Heart right ventricle (tissue), 16 donors: ENCODE measurements at regions not wholly inside any gene's neighbourhood (a gene's known extent, or its start where the extent isn't known, plus 50 kb on each side); places are given as distances from the start of the nearest gene placed in this dataset.

ENCODE experiments used
- ATAC-seq, 8 donors: fragments of 200-7000 bp; cut with Tn5 transposase; one replicate each; pipeline ENCODE4 v1.9.1; 2020; ENCODE audit warnings: mild to moderate bottlenecking in 8 of 8, moderate library complexity in 8 of 8, moderate number of reproducible peaks in 1 of 8
- DNase-seq, 2 donors: peaks; one replicate each; pipeline ENCODE4 v3.0.0-alpha.2; 2020
- H3K27ac ChIP-seq, 10 donors: fragments of 200-600 bp; sonication (generic) in 2 of 10; one replicate each; pipeline versions ENCODE4 v1.5.0 to v1.8.0; 2020 to 2022; ENCODE audit warnings: mild to moderate bottlenecking in 3 of 10
- H3K27me3 ChIP-seq, 7 donors: fragments of 200-600 bp; one replicate each; pipeline ENCODE4 v1.8.0; 2021 to 2022; ENCODE audit warnings: mild to moderate bottlenecking in 2 of 7
- H3K36me3 ChIP-seq, 9 donors: fragments of 200-600 bp; sonication (generic) in 1 of 9; one replicate each; pipeline versions ENCODE4 v1.5.0 to v1.8.0; 2020 to 2022; ENCODE audit warnings: mild to moderate bottlenecking in 2 of 9
- H3K4me1 ChIP-seq, 9 donors: fragments of 200-600 bp; sonication (generic) in 1 of 9; one replicate each; pipeline versions ENCODE4 v1.5.0 to v1.8.0; 2020 to 2022; ENCODE audit warnings: mild to moderate bottlenecking in 4 of 9
- H3K4me3 ChIP-seq, 10 donors: fragments of 200-600 bp; sonication (generic) in 2 of 10; one replicate each; pipeline versions ENCODE4 v1.5.0 to v1.8.0; 2020 to 2022; ENCODE audit warnings: mild to moderate bottlenecking in 7 of 10, moderate library complexity in 2 of 10
- H3K9me3 ChIP-seq, 11 donors: fragments of 200-600 bp in 10 of 11; sonication (generic) in 2 of 11; one replicate each; pipeline versions ENCODE4 v1.5.0 to v1.8.0; 2013 to 2022; ENCODE audit warnings: mild to moderate bottlenecking in 2 of 11, control low read depth in 1 of 11, moderate library complexity in 1 of 11
- CTCF ChIP-seq, 9 donors: fragments of 200-600 bp; sonication (generic) in 2 of 9; IDR thresholded peaks; one replicate each; pipeline versions ENCODE4 v1.5.0 to v1.8.0; 2021 to 2022; ENCODE audit warnings: antibody characterized with exemption in 9 of 9, mild to moderate bottlenecking in 5 of 9, moderate library complexity in 1 of 9
- WGBS, 2 donors: extraction: QIAGEN DNeasy Blood & Tissue Kit; methylation state at CpG; one replicate each; pipeline ENCODE4 v1.1.7; 2013; ENCODE audit warnings: inconsistent platforms in 1 of 2; 5-methylcytosine and 5-hydroxymethylcytosine counted together
- intact Hi-C, 10 donors: fragments of 100-400 bp; cut with DNase I; formaldehyde crosslinking; loops; one replicate each; pipeline versions ENCODE4 v1.11.1 to v1.14.2; 2022
- donor health status: Arrhythmogenic right ventricular cardiomyopathy.
- donor health status: ischemic (EF 13 %, LVEDD 7.1; RV severe dilation, severe dysfunction).
- donor health status: healthy with polysubstance abuse.
- donor health status: DM: no; HTN: yes; CAD: no.
- donor health status: DM: no; HTN: no; CAD: no.
- donor health status: ischemic (EF 25% LVEDD 6.9; RV normal size, moderate dysfunction).
- donor health status: ischemic (EF 25% LVEDD 5.7; RV mildly dilated, moderate dysfunction).
- donor health status: healthy.
- donor health status: DM: yes; HTN: yes; CAD: no.
- donor health status: Ischemic cardiomyopathy.
- donor health status: ischemic (EF 35%, LVEDD 5.7; RV mildly dilated, moderate dysfunction).
- donor health status: nonischemic (EF 11% LVEDD 7.7; RV severe dilation, severe dysfunction).
- donor health status: DM: yes; HTN: yes; CAD: no.
- donor health status: PGD.
- donor health status: ischemic (EF 29% LVEDD 5.4; RV normal size, mild dysfunction).
- donor health status: nonischemic (EF 23%, LVEDD 6.1; RV moderate dilation, normal function).

GRCh38 chr2:7432436-7432835 is 515.2 kb downstream of the RNF144A start:
- WGBS, 2 donors = 90 to 96% methylated on average over 4 of the region's 4 CpGs
- Histone ChIP-seq H3K36me3 (no peaks in the 10 kb centered on the region), H3K4me3 (no peak overlapping the region), H3K27me3 (peaks cover 0 to 49% (median 21%) of the 10 kb centered on the region in 7 donors), H3K9me3 (peaks cover 0 to 22% (median 0%) of the 10 kb centered on the region in 11 donors), H3K27ac (no peak overlapping the region), H3K4me1 (peaks cover 0 to 38% (median 3%) of the 10 kb centered on the region in 9 donors)
- intact Hi-C loops = no loop called here
- no peak for DNase-seq
- no peak for ATAC-seq
- no peak for TF ChIP-seq CTCF (IDR thresholded peaks at IDR 0.05)

DNA sequence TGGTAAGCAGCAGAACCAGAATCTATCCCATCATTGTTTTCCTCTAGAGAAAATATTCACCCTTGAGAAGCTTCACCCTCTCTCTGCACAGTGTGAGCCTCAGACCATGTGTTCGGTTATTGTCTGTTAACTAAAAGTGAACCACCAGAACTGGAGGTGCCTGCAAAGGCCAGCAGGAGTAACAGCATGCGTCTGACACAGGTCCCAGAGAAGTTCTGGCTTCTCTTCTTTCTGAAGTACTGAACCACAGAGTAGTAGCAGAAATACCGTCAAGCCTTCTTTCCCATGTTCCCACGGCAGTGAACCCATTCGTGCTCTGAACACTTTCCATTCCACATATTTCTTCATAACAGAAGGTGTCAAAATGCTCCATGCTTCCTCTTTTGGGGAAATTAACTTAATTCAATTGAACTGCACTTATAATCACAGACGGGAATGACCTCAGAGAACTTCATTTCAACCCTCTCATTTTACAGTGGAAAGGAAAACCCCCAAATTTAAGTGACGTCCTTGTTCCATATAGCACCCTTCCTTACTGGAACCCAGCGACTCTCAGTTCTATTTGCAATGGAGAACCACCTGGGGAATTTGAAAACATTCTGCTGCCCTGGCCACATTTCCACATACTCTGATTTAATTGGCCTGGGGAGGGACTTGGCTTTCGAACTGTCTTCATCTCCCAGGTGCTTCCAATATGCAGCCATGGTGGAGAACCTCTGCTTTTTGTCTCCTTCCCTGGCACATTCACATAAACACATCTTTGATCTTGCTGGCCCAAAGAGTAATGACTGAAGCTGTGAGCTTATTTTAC is 519.1 kb downstream of the RNF144A start:
- WGBS, 2 donors = 84 to 86% methylated on average over 9 of the region's 9 CpGs
- Histone ChIP-seq H3K9me3 (peaks cover 0 to 22% (median 0%) of the 10 kb centered on the region in 11 donors), H3K27ac (peak overlapping the region in 1 of 10 donors; percentile 31), H3K4me1 (peaks cover 0 to 19% (median 0%) of the 10 kb centered on the region in 9 donors), H3K4me3 (no peak overlapping the region), H3K27me3 (peaks cover 0 to 21% (median 7%) of the 10 kb centered on the region in 7 donors), H3K36me3 (no peaks in the 10 kb centered on the region)
- intact Hi-C loops = loop anchor here in 1 of 10 donors (5.0 kb wide), 1 partner anchor 511 kb away; no protein-coding TSS in a partner anchor
- TF ChIP-seq CTCF (IDR thresholded peaks at IDR 0.05) = no peak
- DNase-seq (no peak), ATAC-seq (no peak)

DNA sequence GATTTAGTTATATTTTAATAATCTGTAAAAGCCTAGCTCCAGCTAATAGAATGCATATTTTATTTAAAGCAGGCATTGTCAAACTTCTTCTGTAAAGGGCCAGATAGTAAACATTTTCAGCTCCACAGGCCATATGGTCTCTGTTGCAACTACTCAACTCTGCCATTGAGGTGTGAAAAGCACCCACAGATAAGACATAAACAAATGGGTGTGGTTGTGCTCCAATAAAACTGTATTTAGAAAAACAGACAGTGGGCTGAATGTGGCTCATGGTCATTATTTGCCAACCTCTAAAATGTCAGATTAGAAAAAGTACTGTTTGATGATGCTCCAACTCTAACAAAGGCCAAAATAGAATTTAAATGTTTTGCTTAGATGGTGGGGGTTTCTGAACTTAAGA is 519.9 kb downstream of the RNF144A start:
- Histone ChIP-seq H3K4me1 (peaks cover 0 to 14% (median 0%) of the 10 kb centered on the region in 9 donors), H3K4me3 (no peak overlapping the region), H3K27me3 (peaks cover 0 to 20% (median under 1%) of the 10 kb centered on the region in 7 donors), H3K36me3 (no peaks in the 10 kb centered on the region), H3K9me3 (peaks cover 0 to 22% (median 0%) of the 10 kb centered on the region in 11 donors), H3K27ac (peak overlapping the region in 1 of 10 donors; percentile 64)
- intact Hi-C loops = loop anchor here in 1 of 10 donors (5.0 kb wide), 1 partner anchor 510 kb away; no protein-coding TSS in a partner anchor
- no peak for DNase-seq
- ATAC-seq = no peak
- no peak for TF ChIP-seq CTCF (IDR thresholded peaks at IDR 0.05)

DNA sequence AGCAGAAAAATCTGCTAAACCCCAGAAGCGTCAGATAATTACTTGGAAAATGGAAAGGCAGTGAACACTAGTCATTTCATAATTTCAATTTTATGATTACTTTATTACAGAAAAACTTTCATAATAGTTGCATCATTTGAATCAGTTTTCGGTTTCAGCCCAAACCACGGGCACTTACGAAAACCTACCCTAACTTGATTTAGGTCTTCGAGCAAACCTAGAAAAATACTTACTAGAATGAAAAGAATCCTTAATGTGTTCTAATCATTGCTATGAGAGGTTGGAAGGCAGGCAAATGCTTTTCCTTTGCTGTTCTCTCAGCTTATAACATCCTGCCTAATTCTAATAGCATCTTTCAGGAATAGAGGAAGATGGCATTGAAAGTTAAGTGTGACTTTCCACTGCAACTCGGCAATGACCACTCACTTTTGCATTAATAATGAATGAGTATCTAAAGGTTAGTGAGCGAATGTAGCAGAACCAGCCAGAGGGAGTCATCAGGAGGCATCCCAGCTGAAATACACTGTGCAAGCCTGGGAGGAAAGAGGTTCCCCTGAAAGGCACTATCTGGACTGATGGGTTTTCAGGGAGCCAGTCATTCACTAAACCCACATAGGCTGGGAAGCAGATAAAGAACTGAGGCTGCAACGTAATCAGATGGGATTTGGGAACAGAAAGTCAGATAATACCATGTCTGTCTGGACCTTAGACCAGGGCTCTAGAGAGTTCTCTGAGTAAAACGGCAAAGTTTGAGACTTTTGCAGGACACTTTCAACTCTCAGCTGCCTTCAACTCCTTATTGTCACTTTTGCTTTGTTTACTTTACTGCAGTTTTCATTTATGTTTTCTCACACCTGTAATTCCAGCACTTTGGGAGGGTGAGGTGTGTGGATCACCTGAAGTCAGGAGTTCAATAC is 520.8 kb downstream of the RNF144A start:
- WGBS, 2 donors = 78 to 84% methylated on average over 9 of the region's 9 CpGs
- H3K36me3 ChIP-seq = no peaks in the 10 kb centered on the region
- peaks cover 0 to 14% (median 0%) of the 10 kb centered on the region in 9 donors for H3K4me1 ChIP-seq
- intact Hi-C loops = loop anchor here in 1 of 10 donors (5.0 kb wide), 1 partner anchor 509 kb away; no protein-coding TSS in a partner anchor
- H3K27me3 ChIP-seq = peaks cover 0 to 15% (median 0%) of the 10 kb centered on the region in 7 donors
- H3K4me3 ChIP-seq = no peak overlapping the region
- TF ChIP-seq CTCF (IDR thresholded peaks at IDR 0.05) = no peak
- DNase-seq (no peak), ATAC-seq (no peak)
- peaks cover 0 to 16% (median 0%) of the 10 kb centered on the region in 11 donors for H3K9me3 ChIP-seq
- peak overlapping the region in 1 of 10 donors; percentile 64 for H3K27ac ChIP-seq
